ENCODE measurements at regions not wholly inside any gene's neighbourhood (a gene's known extent, or its start where the extent isn't known, plus 50 kb on each side); places are given as distances from the start of the nearest gene placed in this dataset.

GRCh38 chr17:36817483-36818048, 119.7 kb upstream of the LHX1 start:
- Histone ChIP-seq H3K27me3 (ENCODE audit: control insufficient read depth in 1 of 2, insufficient read depth in 1 of 2, low read length in 2 of 2) (peaks cover 84 to 90% of the 10 kb centered on the region in 2 experiments), H3K4ac (ENCODE audit: low read depth in 1 of 2, low read length in 2 of 2) (no peak overlapping the region), H2BK120ac (ENCODE audit: low read depth, low read length) (no peak overlapping the region), H3K36me3 (ENCODE audit: control insufficient read depth in 1 of 2, insufficient read depth in 2 of 2, low read depth in 1 of 2, low read length in 2 of 2) (no peaks in the 10 kb centered on the region), H3K27ac (ENCODE audit: low read length, poor library complexity, severe bottlenecking) (no peak overlapping the region), H3K9ac (ENCODE audit: low read length) (no peak overlapping the region), H4K91ac (ENCODE audit: low read length) (no peak overlapping the region), H4K8ac (ENCODE audit: low read length) (no peak overlapping the region), H2AFZ (ENCODE audit: low read depth, low read length) (no peak overlapping the region), H2BK12ac (ENCODE audit: low read length in 2 of 2) (no peak overlapping the region), H3K4me1 (ENCODE audit: control insufficient read depth, insufficient read depth, low read depth, low read length) (peaks cover 18% of the 10 kb centered on the region), H3K23ac (ENCODE audit: low read length in 2 of 2) (no peak overlapping the region), H2AK5ac (ENCODE audit: low read length, severe bottlenecking) (no peak overlapping the region), H3K14ac (ENCODE audit: low read length in 2 of 2) (no peak overlapping the region), H3K79me1 (replicated peaks; ENCODE audit: low read length, poor library complexity, severe bottlenecking) (no peaks in the 10 kb centered on the region), H3K4me2 (ENCODE audit: low read length, poor library complexity, severe bottlenecking) (no peak overlapping the region), H3K4me3 (ENCODE audit: insufficient read depth in 1 of 2, low read depth in 1 of 2, low read length in 2 of 2) (no peak overlapping the region), H2BK15ac (ENCODE audit: low read depth, poor library complexity, severe bottlenecking) (no peak overlapping the region), H2BK5ac (ENCODE audit: low read depth, low read length, poor library complexity, severe bottlenecking) (no peak overlapping the region), H3K18ac (ENCODE audit: low read depth in 1 of 2, low read length in 2 of 2) (no peak overlapping the region), H3K9me3 (ENCODE audit: control insufficient read depth, low read length) (no peaks in the 10 kb centered on the region)
- 87% methylated on average over 5 of the region's 5 CpGs for WGBS
- DNase-seq, result no peak

GRCh38 chr17:36818134-36818825, 119.0 kb upstream of the LHX1 start:
- Histone ChIP-seq H4K8ac (ENCODE audit: low read length) (no peak overlapping the region), H2AFZ (ENCODE audit: low read depth, low read length) (no peak overlapping the region), H3K27me3 (ENCODE audit: control insufficient read depth in 1 of 2, insufficient read depth in 1 of 2, low read length in 2 of 2) (peaks cover 77 to 90% of the 10 kb centered on the region in 2 experiments), H2BK15ac (ENCODE audit: low read depth, poor library complexity, severe bottlenecking) (no peak overlapping the region), H3K9me3 (ENCODE audit: control insufficient read depth, low read length) (no peaks in the 10 kb centered on the region), H3K23ac (ENCODE audit: low read length in 2 of 2) (no peak overlapping the region), H3K9ac (ENCODE audit: low read length) (no peak overlapping the region), H3K4me3 (ENCODE audit: insufficient read depth in 1 of 2, low read depth in 1 of 2, low read length in 2 of 2) (no peak overlapping the region), H2AK5ac (ENCODE audit: low read length, severe bottlenecking) (no peak overlapping the region), H3K14ac (ENCODE audit: low read length in 2 of 2) (no peak overlapping the region), H2BK120ac (ENCODE audit: low read depth, low read length) (no peak overlapping the region), H3K36me3 (ENCODE audit: control insufficient read depth in 1 of 2, insufficient read depth in 2 of 2, low read depth in 1 of 2, low read length in 2 of 2) (no peaks in the 10 kb centered on the region), H2BK12ac (ENCODE audit: low read length in 2 of 2) (no peak overlapping the region), H3K79me1 (replicated peaks; ENCODE audit: low read length, poor library complexity, severe bottlenecking) (no peaks in the 10 kb centered on the region), H3K27ac (ENCODE audit: low read length, poor library complexity, severe bottlenecking) (no peak overlapping the region), H3K4me2 (ENCODE audit: low read length, poor library complexity, severe bottlenecking) (no peak overlapping the region), H2BK5ac (ENCODE audit: low read depth, low read length, poor library complexity, severe bottlenecking) (no peak overlapping the region), H3K4me1 (ENCODE audit: control insufficient read depth, insufficient read depth, low read depth, low read length) (peaks cover 18% of the 10 kb centered on the region), H3K4ac (ENCODE audit: low read depth in 1 of 2, low read length in 2 of 2) (no peak overlapping the region), H4K91ac (ENCODE audit: low read length) (peak overlapping the region; percentile 49), H3K18ac (ENCODE audit: low read depth in 1 of 2, low read length in 2 of 2) (no peak overlapping the region)
- DNase-seq, result no peak
- WGBS, result 85% methylated on average over 4 of the region's 9 CpGs

- Histone ChIP-seq H3K36me3 (ENCODE audit: control insufficient read depth in 1 of 2, insufficient read depth in 2 of 2, low read depth in 1 of 2, low read length in 2 of 2) (no peaks in the 10 kb centered on the region), H3K9ac (ENCODE audit: low read length) (no peak overlapping the region), H2AFZ (ENCODE audit: low read depth, low read length) (no peak overlapping the region), H3K4me1 (ENCODE audit: control insufficient read depth, insufficient read depth, low read depth, low read length) (no peaks in the 10 kb centered on the region), H3K4me3 (ENCODE audit: insufficient read depth in 1 of 2, low read depth in 1 of 2, low read length in 2 of 2) (no peak overlapping the region), H2AK5ac (ENCODE audit: low read length, severe bottlenecking) (no peak overlapping the region), H3K9me3 (ENCODE audit: control insufficient read depth, low read length) (no peaks in the 10 kb centered on the region), H4K91ac (ENCODE audit: low read length) (no peak overlapping the region), H3K27ac (ENCODE audit: low read length, poor library complexity, severe bottlenecking) (no peak overlapping the region), H3K18ac (ENCODE audit: low read depth in 1 of 2, low read length in 2 of 2) (no peak overlapping the region), H2BK5ac (ENCODE audit: low read depth, low read length, poor library complexity, severe bottlenecking) (no peak overlapping the region), H2BK120ac (ENCODE audit: low read depth, low read length) (no peak overlapping the region), H3K4me2 (ENCODE audit: low read length, poor library complexity, severe bottlenecking) (no peak overlapping the region), H2BK15ac (ENCODE audit: low read depth, poor library complexity, severe bottlenecking) (no peak overlapping the region), H3K79me1 (replicated peaks; ENCODE audit: low read length, poor library complexity, severe bottlenecking) (no peaks in the 10 kb centered on the region), H4K8ac (ENCODE audit: low read length) (no peak overlapping the region), H2BK12ac (ENCODE audit: low read length in 2 of 2) (no peak overlapping the region), H3K4ac (ENCODE audit: low read depth in 1 of 2, low read length in 2 of 2) (no peak overlapping the region), H3K14ac (ENCODE audit: low read length in 2 of 2) (no peak overlapping the region), H3K27me3 (ENCODE audit: control insufficient read depth in 1 of 2, insufficient read depth in 1 of 2, low read length in 2 of 2) (peaks cover 76 to 88% of the 10 kb centered on the region in 2 experiments), H3K23ac (ENCODE audit: low read length in 2 of 2) (no peak overlapping the region)
- DNase-seq, result no peak
- whole genome bisulfite sequencing, result 89% methylated on average over 11 of the region's 12 CpGs
Observed at GRCh38 chr17:36823850-36824677, 113.2 kb upstream of the LHX1 start.

- H2BK120ac ChIP-seq (ENCODE audit: low read depth, low read length), result no peak overlapping the region
- H2BK12ac ChIP-seq (ENCODE audit: low read length in 2 of 2), result no peak overlapping the region
- H3K4me1 ChIP-seq (ENCODE audit: control insufficient read depth, insufficient read depth, low read depth, low read length), result no peaks in the 10 kb centered on the region
- no peak overlapping the region for H3K4me3 ChIP-seq (ENCODE audit: insufficient read depth in 1 of 2, low read depth in 1 of 2, low read length in 2 of 2)
- no peak overlapping the region for H2BK5ac ChIP-seq (ENCODE audit: low read depth, low read length, poor library complexity, severe bottlenecking)
- no peak overlapping the region for H2AK5ac ChIP-seq (ENCODE audit: low read length, severe bottlenecking)
- WGBS, result 59% methylated on average over 5 of the region's 5 CpGs
- H2BK15ac ChIP-seq (ENCODE audit: low read depth, poor library complexity, severe bottlenecking), result no peak overlapping the region
- H4K8ac ChIP-seq (ENCODE audit: low read length), result no peak overlapping the region
- H3K14ac ChIP-seq (ENCODE audit: low read length in 2 of 2), result no peak overlapping the region
- no peak overlapping the region for H3K27ac ChIP-seq (ENCODE audit: low read length, poor library complexity, severe bottlenecking)
- H3K4ac ChIP-seq (ENCODE audit: low read depth in 1 of 2, low read length in 2 of 2), result no peak overlapping the region
- H3K23ac ChIP-seq (ENCODE audit: low read length in 2 of 2), result no peak overlapping the region
- no peak overlapping the region for H4K91ac ChIP-seq (ENCODE audit: low read length)
- no peak overlapping the region for H3K9ac ChIP-seq (ENCODE audit: low read length)
- no peak overlapping the region for H3K4me2 ChIP-seq (ENCODE audit: low read length, poor library complexity, severe bottlenecking)
- no peaks in the 10 kb centered on the region for H3K36me3 ChIP-seq (ENCODE audit: control insufficient read depth in 1 of 2, insufficient read depth in 2 of 2, low read depth in 1 of 2, low read length in 2 of 2)
- no peaks in the 10 kb centered on the region for H3K9me3 ChIP-seq (ENCODE audit: control insufficient read depth, low read length)
- H3K27me3 ChIP-seq (ENCODE audit: control insufficient read depth in 1 of 2, insufficient read depth in 1 of 2, low read length in 2 of 2), result peaks cover 71 to 82% of the 10 kb centered on the region in 2 experiments
- no peaks in the 10 kb centered on the region for H3K79me1 ChIP-seq (replicated peaks; ENCODE audit: low read length, poor library complexity, severe bottlenecking)
- H2AFZ ChIP-seq (ENCODE audit: low read depth, low read length), result no peak overlapping the region
- no peak for DNase-seq
- H3K18ac ChIP-seq (ENCODE audit: low read depth in 1 of 2, low read length in 2 of 2), result no peak overlapping the region
Observed at GRCh38 chr17:36824678-36825101, 112.6 kb upstream of the LHX1 start.
